ENCODE measurements at regions not wholly inside any gene's neighbourhood (a gene's known extent, or its start where the extent isn't known, plus 50 kb on each side); places are given as distances from the start of the nearest gene placed in this dataset.

- DNase-seq (ENCODE audit: low spot score), result no peak
- intact Hi-C loops (cut with DNase I), result loop anchor here in 1 of 2 donors (5.0 kb wide), 1 partner anchor 925 kb away; no protein-coding TSS in a partner anchor
These were observed 224.8 kb upstream of the CDH4 start for GRCh38 chr20:61027218-61027617.

- no peak for DNase-seq (ENCODE audit: low spot score)
- intact Hi-C loops (cut with DNase I), result no loop called here
These were observed 221.9 kb upstream of the CDH4 start for GRCh38 chr20:61030130-61030529.

GRCh38 chr20:61031101-61031830 is 220.8 kb upstream of the CDH4 start:
- intact Hi-C loops (cut with DNase I), result no loop called here

GRCh38 chr20:61037498-61037897 is 214.6 kb upstream of the CDH4 start:
- no peak for DNase-seq (ENCODE audit: low spot score)

More at GRCh38 chr20:61031101-61031830, 220.8 kb upstream of the CDH4 start:
- DNase-seq (ENCODE audit: low spot score), result no peak

GRCh38 chr20:61041481-61041880 is 210.6 kb upstream of the CDH4 start:
- no peak for DNase-seq (ENCODE audit: low spot score)
- intact Hi-C loops (cut with DNase I), result no loop called here

More at GRCh38 chr20:61037498-61037897, 214.6 kb upstream of the CDH4 start:
- intact Hi-C loops (cut with DNase I), result no loop called here

- no peak for DNase-seq (ENCODE audit: low spot score)
- intact Hi-C loops (cut with DNase I), result no loop called here
These were observed 209.3 kb upstream of the CDH4 start for GRCh38 chr20:61042506-61043385.

- intact Hi-C loops (cut with DNase I), result no loop called here
- no peak for DNase-seq (ENCODE audit: low spot score)
These were observed 208.4 kb upstream of the CDH4 start for GRCh38 chr20:61043681-61044080.

- intact Hi-C loops (cut with DNase I), result no loop called here
- peak; percentile 26 for DNase-seq (ENCODE audit: low spot score)
These were observed 207.6 kb upstream of the CDH4 start for GRCh38 chr20:61044499-61044898.

- DNase-seq (ENCODE audit: low spot score), result no peak
- intact Hi-C loops (cut with DNase I), result no loop called here
These were observed 207.0 kb upstream of the CDH4 start for GRCh38 chr20:61045091-61045490.

- intact Hi-C loops (cut with DNase I), result no loop called here
- no peak for DNase-seq (ENCODE audit: low spot score)
These were observed 206.0 kb upstream of the CDH4 start for GRCh38 chr20:61045876-61046585.

GRCh38 chr20:61046721-61047351 is 205.2 kb upstream of the CDH4 start:
- intact Hi-C loops (cut with DNase I), result no loop called here

GRCh38 chr20:61047515-61047914 is 204.5 kb upstream of the CDH4 start:
- intact Hi-C loops (cut with DNase I), result no loop called here
- peak; percentile 30 for DNase-seq (ENCODE audit: low spot score)

More at GRCh38 chr20:61046721-61047351, 205.2 kb upstream of the CDH4 start:
- no peak for DNase-seq (ENCODE audit: low spot score)

- intact Hi-C loops (cut with DNase I), result no loop called here
These were observed 203.8 kb upstream of the CDH4 start for GRCh38 chr20:61048302-61048701.

GRCh38 chr20:61049684-61050083 is 202.4 kb upstream of the CDH4 start:
- intact Hi-C loops (cut with DNase I), result no loop called here
- DNase-seq (ENCODE audit: low spot score), result peak; percentile 60

More at GRCh38 chr20:61048302-61048701, 203.8 kb upstream of the CDH4 start:
- peak; percentile 32 for DNase-seq (ENCODE audit: low spot score)

- DNase-seq (ENCODE audit: low spot score), result no peak
- intact Hi-C loops (cut with DNase I), result no loop called here
These were observed 201.6 kb upstream of the CDH4 start for GRCh38 chr20:61050336-61050890.

- intact Hi-C loops (cut with DNase I), result loop anchor here in 1 of 2 donors (2.0 kb wide), 1 partner anchor 51 kb away; no protein-coding TSS in a partner anchor
- DNase-seq (ENCODE audit: low spot score), result peak; percentile 24
These were observed 199.8 kb upstream of the CDH4 start for GRCh38 chr20:61052195-61052750.

- DNase-seq (ENCODE audit: low spot score), result peak; percentile 67
These were observed 199.2 kb upstream of the CDH4 start for GRCh38 chr20:61052776-61053442.

GRCh38 chr20:61053487-61053886 is 198.6 kb upstream of the CDH4 start:
- intact Hi-C loops (cut with DNase I), result loop anchor here in 1 of 2 donors (2.0 kb wide), 1 partner anchor 49 kb away; no protein-coding TSS in a partner anchor
- DNase-seq (ENCODE audit: low spot score), result peak; percentile 22

More at GRCh38 chr20:61052776-61053442, 199.2 kb upstream of the CDH4 start:
- intact Hi-C loops (cut with DNase I), result loop anchor here in 1 of 2 donors (2.0 kb wide), 1 partner anchor 50 kb away; no protein-coding TSS in a partner anchor

All from posterior vena cava (tissue), 2 donors.